ENCODE measurements at regions not wholly inside any gene's neighbourhood (a gene's known extent, or its start where the extent isn't known, plus 50 kb on each side); places are given as distances from the start of the nearest gene placed in this dataset.

GRCh38 chr4:92249541-92249940 is 54.2 kb upstream of the GRID2 start:
- no peak for TF ChIP-seq CTCF (IDR thresholded peaks at IDR 0.05)
- no peak for TF ChIP-seq ZFX (IDR thresholded peaks at IDR 0.05; ENCODE audit: borderline replicate concordance)

All from 22Rv1 (cell line).